ENCODE measurements at regions not wholly inside any gene's neighbourhood (a gene's known extent, or its start where the extent isn't known, plus 50 kb on each side); places are given as distances from the start of the nearest gene placed in this dataset.

DNA sequence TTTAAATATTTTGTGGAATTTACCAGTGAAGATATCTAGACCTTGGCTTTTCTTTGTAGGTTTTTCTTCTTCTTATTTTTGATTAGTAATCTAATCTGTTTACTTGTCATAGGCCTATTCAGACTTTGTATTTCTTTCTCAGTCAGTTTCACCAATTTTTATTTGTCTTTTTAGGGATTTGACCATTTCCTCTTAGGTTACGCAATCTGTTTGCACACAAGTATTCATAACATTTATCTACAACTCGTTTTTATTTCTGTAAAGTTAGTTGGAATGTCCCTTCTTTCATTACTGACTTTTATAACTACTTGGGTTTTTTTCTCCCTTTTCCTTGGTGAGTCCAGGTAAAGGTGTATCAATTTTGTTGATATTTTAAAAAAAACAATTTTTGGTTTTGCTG is 545.7 kb downstream of the AACS start (continued):
- TF ChIP-seq, protein P1, sequence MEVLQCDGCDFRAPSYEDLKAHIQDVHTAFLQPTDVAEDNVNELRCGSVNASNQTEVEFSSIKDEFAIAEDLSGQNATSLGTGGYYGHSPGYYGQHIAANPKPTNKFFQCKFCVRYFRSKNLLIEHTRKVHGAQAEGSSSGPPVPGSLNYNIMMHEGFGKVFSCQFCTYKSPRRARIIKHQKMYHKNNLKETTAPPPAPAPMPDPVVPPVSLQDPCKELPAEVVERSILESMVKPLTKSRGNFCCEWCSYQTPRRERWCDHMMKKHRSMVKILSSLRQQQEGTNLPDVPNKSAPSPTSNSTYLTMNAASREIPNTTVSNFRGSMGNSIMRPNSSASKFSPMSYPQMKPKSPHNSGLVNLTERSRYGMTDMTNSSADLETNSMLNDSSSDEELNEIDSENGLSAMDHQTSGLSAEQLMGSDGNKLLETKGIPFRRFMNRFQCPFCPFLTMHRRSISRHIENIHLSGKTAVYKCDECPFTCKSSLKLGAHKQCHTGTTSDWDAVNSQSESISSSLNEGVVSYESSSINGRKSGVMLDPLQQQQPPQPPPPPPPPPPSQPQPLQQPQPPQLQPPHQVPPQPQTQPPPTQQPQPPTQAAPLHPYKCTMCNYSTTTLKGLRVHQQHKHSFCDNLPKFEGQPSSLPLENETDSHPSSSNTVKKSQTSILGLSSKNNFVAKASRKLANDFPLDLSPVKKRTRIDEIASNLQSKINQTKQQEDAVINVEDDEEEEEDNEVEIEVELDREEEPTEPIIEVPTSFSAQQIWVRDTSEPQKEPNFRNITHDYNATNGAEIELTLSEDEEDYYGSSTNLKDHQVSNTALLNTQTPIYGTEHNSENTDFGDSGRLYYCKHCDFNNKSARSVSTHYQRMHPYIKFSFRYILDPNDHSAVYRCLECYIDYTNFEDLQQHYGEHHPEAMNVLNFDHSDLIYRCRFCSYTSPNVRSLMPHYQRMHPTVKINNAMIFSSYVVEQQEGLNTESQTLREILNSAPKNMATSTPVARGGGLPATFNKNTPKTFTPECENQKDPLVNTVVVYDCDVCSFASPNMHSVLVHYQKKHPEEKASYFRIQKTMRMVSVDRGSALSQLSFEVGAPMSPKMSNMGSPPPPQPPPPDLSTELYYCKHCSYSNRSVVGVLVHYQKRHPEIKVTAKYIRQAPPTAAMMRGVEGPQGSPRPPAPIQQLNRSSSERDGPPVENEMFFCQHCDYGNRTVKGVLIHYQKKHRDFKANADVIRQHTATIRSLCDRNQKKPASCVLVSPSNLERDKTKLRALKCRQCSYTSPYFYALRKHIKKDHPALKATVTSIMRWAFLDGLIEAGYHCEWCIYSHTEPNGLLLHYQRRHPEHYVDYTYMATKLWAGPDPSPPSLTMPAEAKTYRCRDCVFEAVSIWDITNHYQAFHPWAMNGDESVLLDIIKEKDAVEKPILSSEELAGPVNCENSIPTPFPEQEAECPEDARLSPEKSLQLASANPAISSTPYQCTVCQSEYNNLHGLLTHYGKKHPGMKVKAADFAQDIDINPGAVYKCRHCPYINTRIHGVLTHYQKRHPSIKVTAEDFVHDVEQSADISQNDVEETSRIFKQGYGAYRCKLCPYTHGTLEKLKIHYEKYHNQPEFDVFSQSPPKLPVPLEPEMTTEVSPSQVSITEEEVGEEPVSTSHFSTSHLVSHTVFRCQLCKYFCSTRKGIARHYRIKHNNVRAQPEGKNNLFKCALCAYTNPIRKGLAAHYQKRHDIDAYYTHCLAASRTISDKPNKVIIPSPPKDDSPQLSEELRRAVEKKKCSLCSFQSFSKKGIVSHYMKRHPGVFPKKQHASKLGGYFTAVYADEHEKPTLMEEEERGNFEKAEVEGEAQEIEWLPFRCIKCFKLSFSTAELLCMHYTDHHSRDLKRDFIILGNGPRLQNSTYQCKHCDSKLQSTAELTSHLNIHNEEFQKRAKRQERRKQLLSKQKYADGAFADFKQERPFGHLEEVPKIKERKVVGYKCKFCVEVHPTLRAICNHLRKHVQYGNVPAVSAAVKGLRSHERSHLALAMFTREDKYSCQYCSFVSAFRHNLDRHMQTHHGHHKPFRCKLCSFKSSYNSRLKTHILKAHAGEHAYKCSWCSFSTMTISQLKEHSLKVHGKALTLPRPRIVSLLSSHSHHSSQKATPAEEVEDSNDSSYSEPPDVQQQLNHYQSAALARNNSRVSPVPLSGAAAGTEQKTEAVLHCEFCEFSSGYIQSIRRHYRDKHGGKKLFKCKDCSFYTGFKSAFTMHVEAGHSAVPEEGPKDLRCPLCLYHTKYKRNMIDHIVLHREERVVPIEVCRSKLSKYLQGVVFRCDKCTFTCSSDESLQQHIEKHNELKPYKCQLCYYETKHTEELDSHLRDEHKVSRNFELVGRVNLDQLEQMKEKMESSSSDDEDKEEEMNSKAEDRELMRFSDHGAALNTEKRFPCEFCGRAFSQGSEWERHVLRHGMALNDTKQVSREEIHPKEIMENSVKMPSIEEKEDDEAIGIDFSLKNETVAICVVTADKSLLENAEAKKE (CRISPR knock-in tag; IDR thresholded peaks at IDR 0.05): no peak
- TF ChIP-seq ZNF331 (CRISPR knock-in tag; IDR thresholded peaks at IDR 0.05; ENCODE audit: low read depth): no peak

DNA sequence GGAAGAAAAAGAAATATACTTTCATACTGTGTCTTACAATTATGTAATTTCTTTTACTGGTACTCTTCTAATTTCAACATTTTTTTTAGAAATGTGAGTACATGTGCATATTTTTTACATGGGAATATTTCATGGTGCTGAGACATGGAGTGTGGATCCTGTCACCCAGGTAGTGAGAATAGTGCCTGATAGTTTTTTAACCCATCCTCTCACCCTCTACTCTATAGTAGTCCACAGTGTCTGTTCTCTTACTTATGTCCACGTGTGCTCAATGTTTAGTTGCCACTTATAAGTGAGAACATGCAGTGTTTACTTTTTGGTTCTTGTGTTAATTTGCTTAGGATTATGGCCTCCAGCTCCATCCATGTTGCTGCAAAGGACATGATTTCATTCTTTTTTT is 548.8 kb downstream of the AACS start:
- no peaks in the 10 kb centered on the region for H4K20me1 ChIP-seq (replicated peaks; ENCODE audit: insufficient read depth)
- no peak overlapping the region for H3K4me2 ChIP-seq
- Mint-ChIP-seq H3K27me3 (ENCODE audit: insufficient read depth, low read depth, poor library complexity) (peaks cover 1% of the 10 kb centered on the region), H3K4me1 (peaks cover 4% of the 10 kb centered on the region; the same call in 1 of the 3 replicates), H3K9me3 (no peaks in the 10 kb centered on the region; the same call in 2 of the 3 replicates), H3K36me3 (ENCODE audit: low read depth) (peaks cover 3% of the 10 kb centered on the region; the same call in 1 of the 3 replicates), H3K4me3 (no peak overlapping the region), H3K27ac (no peak overlapping the region)
- no peak for TF ChIP-seq EZH2 (IDR thresholded peaks at IDR 0.05; ENCODE audit: low read depth, unreplicated experiment)
- no peak for TF ChIP-seq JUNB (IDR thresholded peaks at IDR 0.05; ENCODE audit: unreplicated experiment)
- TF ChIP-seq, protein P2, sequence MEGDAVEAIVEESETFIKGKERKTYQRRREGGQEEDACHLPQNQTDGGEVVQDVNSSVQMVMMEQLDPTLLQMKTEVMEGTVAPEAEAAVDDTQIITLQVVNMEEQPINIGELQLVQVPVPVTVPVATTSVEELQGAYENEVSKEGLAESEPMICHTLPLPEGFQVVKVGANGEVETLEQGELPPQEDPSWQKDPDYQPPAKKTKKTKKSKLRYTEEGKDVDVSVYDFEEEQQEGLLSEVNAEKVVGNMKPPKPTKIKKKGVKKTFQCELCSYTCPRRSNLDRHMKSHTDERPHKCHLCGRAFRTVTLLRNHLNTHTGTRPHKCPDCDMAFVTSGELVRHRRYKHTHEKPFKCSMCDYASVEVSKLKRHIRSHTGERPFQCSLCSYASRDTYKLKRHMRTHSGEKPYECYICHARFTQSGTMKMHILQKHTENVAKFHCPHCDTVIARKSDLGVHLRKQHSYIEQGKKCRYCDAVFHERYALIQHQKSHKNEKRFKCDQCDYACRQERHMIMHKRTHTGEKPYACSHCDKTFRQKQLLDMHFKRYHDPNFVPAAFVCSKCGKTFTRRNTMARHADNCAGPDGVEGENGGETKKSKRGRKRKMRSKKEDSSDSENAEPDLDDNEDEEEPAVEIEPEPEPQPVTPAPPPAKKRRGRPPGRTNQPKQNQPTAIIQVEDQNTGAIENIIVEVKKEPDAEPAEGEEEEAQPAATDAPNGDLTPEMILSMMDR (conservative IDR thresholded peaks at IDR 0.05; ENCODE audit: low read depth in 2 of 2): no peak
- TF ChIP-seq ZNF331 (CRISPR knock-in tag; IDR thresholded peaks at IDR 0.05; ENCODE audit: low read depth): no peak
- no peak for TF ChIP-seq CREB1 (CRISPR knock-in tag; IDR thresholded peaks at IDR 0.05; ENCODE audit: low read depth)
- TF ChIP-seq ZNF114 (CRISPR knock-in tag; IDR thresholded peaks at IDR 0.05): no peak
- TF ChIP-seq EZH2phosphoT487 (IDR thresholded peaks at IDR 0.05; ENCODE audit: unreplicated experiment): no peak
- TF ChIP-seq, protein P3, sequence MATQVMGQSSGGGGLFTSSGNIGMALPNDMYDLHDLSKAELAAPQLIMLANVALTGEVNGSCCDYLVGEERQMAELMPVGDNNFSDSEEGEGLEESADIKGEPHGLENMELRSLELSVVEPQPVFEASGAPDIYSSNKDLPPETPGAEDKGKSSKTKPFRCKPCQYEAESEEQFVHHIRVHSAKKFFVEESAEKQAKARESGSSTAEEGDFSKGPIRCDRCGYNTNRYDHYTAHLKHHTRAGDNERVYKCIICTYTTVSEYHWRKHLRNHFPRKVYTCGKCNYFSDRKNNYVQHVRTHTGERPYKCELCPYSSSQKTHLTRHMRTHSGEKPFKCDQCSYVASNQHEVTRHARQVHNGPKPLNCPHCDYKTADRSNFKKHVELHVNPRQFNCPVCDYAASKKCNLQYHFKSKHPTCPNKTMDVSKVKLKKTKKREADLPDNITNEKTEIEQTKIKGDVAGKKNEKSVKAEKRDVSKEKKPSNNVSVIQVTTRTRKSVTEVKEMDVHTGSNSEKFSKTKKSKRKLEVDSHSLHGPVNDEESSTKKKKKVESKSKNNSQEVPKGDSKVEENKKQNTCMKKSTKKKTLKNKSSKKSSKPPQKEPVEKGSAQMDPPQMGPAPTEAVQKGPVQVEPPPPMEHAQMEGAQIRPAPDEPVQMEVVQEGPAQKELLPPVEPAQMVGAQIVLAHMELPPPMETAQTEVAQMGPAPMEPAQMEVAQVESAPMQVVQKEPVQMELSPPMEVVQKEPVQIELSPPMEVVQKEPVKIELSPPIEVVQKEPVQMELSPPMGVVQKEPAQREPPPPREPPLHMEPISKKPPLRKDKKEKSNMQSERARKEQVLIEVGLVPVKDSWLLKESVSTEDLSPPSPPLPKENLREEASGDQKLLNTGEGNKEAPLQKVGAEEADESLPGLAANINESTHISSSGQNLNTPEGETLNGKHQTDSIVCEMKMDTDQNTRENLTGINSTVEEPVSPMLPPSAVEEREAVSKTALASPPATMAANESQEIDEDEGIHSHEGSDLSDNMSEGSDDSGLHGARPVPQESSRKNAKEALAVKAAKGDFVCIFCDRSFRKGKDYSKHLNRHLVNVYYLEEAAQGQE (IDR thresholded peaks at IDR 0.05; ENCODE audit: unreplicated experiment): no peak
- H3K4me1 ChIP-seq (ENCODE audit: insufficient read depth): no peaks in the 10 kb centered on the region
- no peaks in the 10 kb centered on the region for H3F3A ChIP-seq (replicated peaks; ENCODE audit: low read depth)
- ATAC-seq (no peak), DNase-seq (ENCODE audit: low spot score) (no peak)
- H2AFZ ChIP-seq: no peak overlapping the region
- no peaks in the 10 kb centered on the region for H3K79me2 ChIP-seq (replicated peaks; ENCODE audit: insufficient read depth)
- no peaks in the 10 kb centered on the region for H3K27me3 ChIP-seq (ENCODE audit: insufficient read depth)
- H3K9me2 ChIP-seq (ENCODE audit: insufficient read depth): no peaks in the 10 kb centered on the region
- no peak overlapping the region for H3K4me3 ChIP-seq
- H3K27ac ChIP-seq (ENCODE audit: low read depth): no peak overlapping the region
- no peaks in the 10 kb centered on the region for H3K36me3 ChIP-seq (ENCODE audit: insufficient read depth)
